ENCODE measurements at regions not wholly inside any gene's neighbourhood (a gene's known extent, or its start where the extent isn't known, plus 50 kb on each side); places are given as distances from the start of the nearest gene placed in this dataset.

DNA sequence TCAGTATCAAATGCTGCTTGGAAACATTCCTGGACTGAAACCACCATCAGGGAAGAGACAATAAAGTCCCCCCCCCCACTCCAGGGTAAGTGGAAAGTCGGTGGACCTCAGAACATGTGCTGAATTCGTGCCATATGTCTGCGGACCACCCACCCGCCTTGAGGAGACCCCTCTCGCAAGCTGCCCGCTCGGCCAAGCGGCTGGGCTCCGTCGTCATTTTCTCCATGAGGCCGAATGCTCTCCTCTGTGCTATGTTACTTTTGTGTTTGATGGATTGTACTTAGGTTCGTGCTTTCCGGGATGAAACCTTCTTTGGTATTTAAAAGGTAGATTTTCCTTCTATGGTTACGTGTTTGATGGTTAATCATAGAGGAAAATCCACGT, 136.2 kb upstream of the RTL1 start:
- WGBS, result 79% methylated on average over 15 of the region's 15 CpGs

GRCh38 chr14:101040538-101041442, 137.3 kb upstream of the RTL1 start:
- Histone ChIP-seq H4K91ac (ENCODE audit: low read length) (no peak overlapping the region), H4K8ac (ENCODE audit: low read length) (no peak overlapping the region), H3K14ac (ENCODE audit: low read length in 2 of 2) (no peak overlapping the region), H3K23ac (ENCODE audit: low read length in 2 of 2) (no peak overlapping the region), H2BK5ac (ENCODE audit: low read depth, low read length, poor library complexity, severe bottlenecking) (no peak overlapping the region), H3K27me3 (ENCODE audit: control insufficient read depth in 1 of 2, insufficient read depth in 1 of 2, low read length in 2 of 2) (no peaks in the 10 kb centered on the region), H3K27ac (ENCODE audit: low read length, poor library complexity, severe bottlenecking) (no peak overlapping the region), H3K18ac (ENCODE audit: low read depth in 1 of 2, low read length in 2 of 2) (no peak overlapping the region), H3K9me3 (ENCODE audit: control insufficient read depth, low read length) (no peaks in the 10 kb centered on the region), H3K4me1 (ENCODE audit: control insufficient read depth, insufficient read depth, low read depth, low read length) (no peaks in the 10 kb centered on the region), H3K9ac (ENCODE audit: low read length) (no peak overlapping the region), H2AK5ac (ENCODE audit: low read length, severe bottlenecking) (no peak overlapping the region), H3K4ac (ENCODE audit: low read depth in 1 of 2, low read length in 2 of 2) (no peak overlapping the region), H3K4me2 (ENCODE audit: low read length, poor library complexity, severe bottlenecking) (no peak overlapping the region), H2BK15ac (ENCODE audit: low read depth, poor library complexity, severe bottlenecking) (no peak overlapping the region), H3K4me3 (ENCODE audit: insufficient read depth in 1 of 2, low read depth in 1 of 2, low read length in 2 of 2) (no peak overlapping the region), H2AFZ (ENCODE audit: low read depth, low read length) (no peak overlapping the region), H2BK12ac (ENCODE audit: low read length in 2 of 2) (no peak overlapping the region), H2BK120ac (ENCODE audit: low read depth, low read length) (no peak overlapping the region), H3K36me3 (ENCODE audit: control insufficient read depth in 1 of 2, insufficient read depth in 2 of 2, low read depth in 1 of 2, low read length in 2 of 2) (peaks cover 0 to 90% of the 10 kb centered on the region in 2 experiments), H3K79me1 (replicated peaks; ENCODE audit: low read length, poor library complexity, severe bottlenecking) (no peaks in the 10 kb centered on the region)
- 90% methylated on average over 19 of the region's 21 CpGs for WGBS
- no peak for DNase-seq

More for the DNA sequence above, 136.2 kb upstream of the RTL1 start:
- Histone ChIP-seq H3K14ac (ENCODE audit: low read length in 2 of 2) (no peak overlapping the region), H3K9ac (ENCODE audit: low read length) (no peak overlapping the region), H4K91ac (ENCODE audit: low read length) (no peak overlapping the region), H3K36me3 (ENCODE audit: control insufficient read depth in 1 of 2, insufficient read depth in 2 of 2, low read depth in 1 of 2, low read length in 2 of 2) (peaks cover 0 to 90% of the 10 kb centered on the region in 2 experiments), H2BK12ac (ENCODE audit: low read length in 2 of 2) (no peak overlapping the region), H3K4me1 (ENCODE audit: control insufficient read depth, insufficient read depth, low read depth, low read length) (no peaks in the 10 kb centered on the region), H2BK120ac (ENCODE audit: low read depth, low read length) (no peak overlapping the region), H2AFZ (ENCODE audit: low read depth, low read length) (no peak overlapping the region), H3K4me2 (ENCODE audit: low read length, poor library complexity, severe bottlenecking) (no peak overlapping the region), H3K27ac (ENCODE audit: low read length, poor library complexity, severe bottlenecking) (no peak overlapping the region), H3K4me3 (ENCODE audit: insufficient read depth in 1 of 2, low read depth in 1 of 2, low read length in 2 of 2) (no peak overlapping the region), H3K4ac (ENCODE audit: low read depth in 1 of 2, low read length in 2 of 2) (no peak overlapping the region), H2AK5ac (ENCODE audit: low read length, severe bottlenecking) (no peak overlapping the region), H2BK15ac (ENCODE audit: low read depth, poor library complexity, severe bottlenecking) (no peak overlapping the region), H3K27me3 (ENCODE audit: control insufficient read depth in 1 of 2, insufficient read depth in 1 of 2, low read length in 2 of 2) (no peaks in the 10 kb centered on the region), H4K8ac (ENCODE audit: low read length) (no peak overlapping the region), H3K18ac (ENCODE audit: low read depth in 1 of 2, low read length in 2 of 2) (no peak overlapping the region), H3K79me1 (replicated peaks; ENCODE audit: low read length, poor library complexity, severe bottlenecking) (no peaks in the 10 kb centered on the region), H3K23ac (ENCODE audit: low read length in 2 of 2) (no peak overlapping the region), H3K9me3 (ENCODE audit: control insufficient read depth, low read length) (no peaks in the 10 kb centered on the region), H2BK5ac (ENCODE audit: low read depth, low read length, poor library complexity, severe bottlenecking) (no peak overlapping the region)
- DNase-seq, result no peak

DNA sequence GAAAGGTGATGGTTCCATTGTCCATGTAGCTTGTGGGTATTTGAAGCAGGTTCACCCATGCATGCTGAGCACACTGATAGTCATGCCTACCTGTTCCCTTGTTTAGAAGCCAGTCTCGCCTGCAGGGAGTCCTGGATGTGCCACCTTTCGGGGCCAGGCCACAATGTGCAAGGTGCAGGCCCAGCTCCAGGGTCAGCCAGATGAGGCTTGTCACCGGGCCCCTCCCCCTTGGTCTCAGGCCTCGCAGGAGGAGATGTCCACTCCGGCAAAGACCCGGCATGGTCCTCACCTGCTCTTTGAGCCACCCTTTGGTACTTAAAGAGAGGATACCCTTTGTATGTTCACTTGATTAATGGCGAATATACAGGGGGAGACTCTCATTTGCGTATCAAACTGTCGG, 140.4 kb upstream of the RTL1 start:
- 92% methylated on average over 9 of the region's 9 CpGs for WGBS
- Histone ChIP-seq H2BK15ac (ENCODE audit: low read depth, poor library complexity, severe bottlenecking) (no peak overlapping the region), H3K9me3 (ENCODE audit: control insufficient read depth, low read length) (no peaks in the 10 kb centered on the region), H4K8ac (ENCODE audit: low read length) (no peak overlapping the region), H3K4me3 (ENCODE audit: insufficient read depth in 1 of 2, low read depth in 1 of 2, low read length in 2 of 2) (no peak overlapping the region), H4K91ac (ENCODE audit: low read length) (no peak overlapping the region), H3K14ac (ENCODE audit: low read length in 2 of 2) (no peak overlapping the region), H3K27ac (ENCODE audit: low read length, poor library complexity, severe bottlenecking) (no peak overlapping the region), H3K18ac (ENCODE audit: low read depth in 1 of 2, low read length in 2 of 2) (no peak overlapping the region), H2BK5ac (ENCODE audit: low read depth, low read length, poor library complexity, severe bottlenecking) (no peak overlapping the region), H3K36me3 (ENCODE audit: control insufficient read depth in 1 of 2, insufficient read depth in 2 of 2, low read depth in 1 of 2, low read length in 2 of 2) (peaks cover 0 to 99% of the 10 kb centered on the region in 2 experiments), H2AK5ac (ENCODE audit: low read length, severe bottlenecking) (no peak overlapping the region), H3K23ac (ENCODE audit: low read length in 2 of 2) (no peak overlapping the region), H3K9ac (ENCODE audit: low read length) (no peak overlapping the region), H2BK12ac (ENCODE audit: low read length in 2 of 2) (no peak overlapping the region), H2AFZ (ENCODE audit: low read depth, low read length) (no peak overlapping the region), H2BK120ac (ENCODE audit: low read depth, low read length) (no peak overlapping the region), H3K27me3 (ENCODE audit: control insufficient read depth in 1 of 2, insufficient read depth in 1 of 2, low read length in 2 of 2) (no peaks in the 10 kb centered on the region), H3K79me1 (replicated peaks; ENCODE audit: low read length, poor library complexity, severe bottlenecking) (no peaks in the 10 kb centered on the region), H3K4ac (ENCODE audit: low read depth in 1 of 2, low read length in 2 of 2) (no peak overlapping the region), H3K4me2 (ENCODE audit: low read length, poor library complexity, severe bottlenecking) (no peak overlapping the region), H3K4me1 (ENCODE audit: control insufficient read depth, insufficient read depth, low read depth, low read length) (no peaks in the 10 kb centered on the region)
- no peak for DNase-seq

GRCh38 chr14:101044741-101045140, 141.2 kb upstream of the RTL1 start:
- H3K4me2 ChIP-seq (ENCODE audit: low read length, poor library complexity, severe bottlenecking), result no peak overlapping the region
- H3K27ac ChIP-seq (ENCODE audit: low read length, poor library complexity, severe bottlenecking), result no peak overlapping the region
- no peak overlapping the region for H2AK5ac ChIP-seq (ENCODE audit: low read length, severe bottlenecking)
- no peak overlapping the region for H2AFZ ChIP-seq (ENCODE audit: low read depth, low read length)
- no peak for DNase-seq
- no peak overlapping the region for H3K4ac ChIP-seq (ENCODE audit: low read depth in 1 of 2, low read length in 2 of 2)
- no peak overlapping the region for H2BK120ac ChIP-seq (ENCODE audit: low read depth, low read length)
- H3K9ac ChIP-seq (ENCODE audit: low read length), result no peak overlapping the region
- no peak overlapping the region for H4K8ac ChIP-seq (ENCODE audit: low read length)
- no peak overlapping the region for H3K18ac ChIP-seq (ENCODE audit: low read depth in 1 of 2, low read length in 2 of 2)
- no peak overlapping the region for H2BK12ac ChIP-seq (ENCODE audit: low read length in 2 of 2)
- H3K79me1 ChIP-seq (replicated peaks; ENCODE audit: low read length, poor library complexity, severe bottlenecking), result no peaks in the 10 kb centered on the region
- H3K4me3 ChIP-seq (ENCODE audit: insufficient read depth in 1 of 2, low read depth in 1 of 2, low read length in 2 of 2), result no peak overlapping the region
- H3K4me1 ChIP-seq (ENCODE audit: control insufficient read depth, insufficient read depth, low read depth, low read length), result no peaks in the 10 kb centered on the region
- H3K27me3 ChIP-seq (ENCODE audit: control insufficient read depth in 1 of 2, insufficient read depth in 1 of 2, low read length in 2 of 2), result no peaks in the 10 kb centered on the region
- no peak overlapping the region for H3K23ac ChIP-seq (ENCODE audit: low read length in 2 of 2)
- no peak overlapping the region for H4K91ac ChIP-seq (ENCODE audit: low read length)
- H2BK5ac ChIP-seq (ENCODE audit: low read depth, low read length, poor library complexity, severe bottlenecking), result no peak overlapping the region
- no peak overlapping the region for H3K14ac ChIP-seq (ENCODE audit: low read length in 2 of 2)
- WGBS, result 84% methylated on average over 14 of the region's 14 CpGs
- no peaks in the 10 kb centered on the region for H3K9me3 ChIP-seq (ENCODE audit: control insufficient read depth, low read length)
- H3K36me3 ChIP-seq (ENCODE audit: control insufficient read depth in 1 of 2, insufficient read depth in 2 of 2, low read depth in 1 of 2, low read length in 2 of 2), result peaks cover 2 to 99% of the 10 kb centered on the region in 2 experiments
- no peak overlapping the region for H2BK15ac ChIP-seq (ENCODE audit: low read depth, poor library complexity, severe bottlenecking)
